HepG2 (cell line): ENCODE measurements at regions not wholly inside any gene's neighbourhood (a gene's known extent, or its start where the extent isn't known, plus 50 kb on each side); places are given as distances from the start of the nearest gene placed in this dataset. TPM values are rescaled to one million over a fixed set of nuclear protein-coding genes. Genes with fewer than 3 reads are reported as not detected.

Experiments
- E2F1 ChIP-seq: sonication (generic); formaldehyde crosslinking; IDR thresholded peaks from 2 replicates; pipeline ENCODE4 v1.5.0; 2020; ENCODE audit warnings: missing genetic modification reagents
- ZMYM4 ChIP-seq: sonication (generic); formaldehyde crosslinking; IDR thresholded peaks from 2 replicates; pipeline ENCODE4 v1.8.1; 2023; ENCODE audit warnings: mild to moderate bottlenecking, missing genetic modification reagents
- ZNF572 ChIP-seq: sonication (generic); formaldehyde crosslinking; IDR thresholded peaks from 2 replicates; pipeline ENCODE4 v1.5.1; 2020; ENCODE audit warnings: mild to moderate bottlenecking, missing genetic modification reagents
- microRNA-seq: library from miRNA; unstranded; fragments of <30 nt; microRNA quantifications from one replicate; pipeline ENCODE4, GENCODE V29; 2020
- small RNA-seq, 3 experiments: library from RNA; depleted of rRNA; stranded (forward); fragments of <200 nt; gene quantifications; one replicate each; pipeline ENCODE3, GENCODE V24; 2012; ENCODE audit warnings: low read depth in 2 of 3, low replicate concordance in 1 of 3; ENCODE audit not compliant: insufficient read length in 3 of 3, insufficient read depth in 2 of 3

- no peak for TF ChIP-seq E2F1 (CRISPR knock-in tag)
- TF ChIP-seq ZMYM4 = no peak
- TF ChIP-seq ZNF572 = no peak
Observed at GRCh38 chr3:118846176-118846575, 188.5 kb downstream of the IGSF11 start (continued).

Small RNA genes in the stretch of these regions (microRNA-seq; reads per million reads assigned to microRNA genes)
- gene MIR4447 = not detected

Small RNA genes in the stretch of these regions (small RNA-seq; reads per million reads assigned to genes)
- 0 reads per million in 3 experiments for gene MIR4447
- 0 reads per million in 3 experiments for gene RF01884
- gene RNU5E-8P = 0 to 1.9 (median 0.98) reads per million in 3 experiments
- 0 reads per million in 3 experiments for gene RNU6-1200P
